ENCODE measurements at regions not wholly inside any gene's neighbourhood (a gene's known extent, or its start where the extent isn't known, plus 50 kb on each side); places are given as distances from the start of the nearest gene placed in this dataset.

- TF ChIP-seq CTCF (IDR thresholded peaks at IDR 0.05; ENCODE audit: insufficient read depth, low read length) = no peak
- TF ChIP-seq POLR2AphosphoS5 (IDR thresholded peaks at IDR 0.05; ENCODE audit: low read depth) = no peak
- no peak for TF ChIP-seq SPI1 (IDR thresholded peaks at IDR 0.05; ENCODE audit: borderline replicate concordance, low read depth)
- no peak for TF ChIP-seq GABPA (IDR thresholded peaks at IDR 0.05; ENCODE audit: low read depth)
- no peak for TF ChIP-seq REST (IDR thresholded peaks at IDR 0.05; ENCODE audit: insufficient replicate concordance, low read depth)
Measured at GRCh38 chr3:18119866-18120265, 305.3 kb downstream of the SATB1 start.

Measured in HL-60 (cell line).